WTC11 (cell line): ENCODE measurements at regions not wholly inside any gene's neighbourhood (a gene's known extent, or its start where the extent isn't known, plus 50 kb on each side); places are given as distances from the start of the nearest gene placed in this dataset.

Source experiments
- CREB1 ChIP-seq: sonication (generic); formaldehyde crosslinking; IDR thresholded peaks from 2 replicates; pipeline ENCODE4 v1.8.0; 2023; ENCODE audit warnings: mild to moderate bottlenecking, missing genetic modification reagents
- FOXP1 ChIP-seq: sonication (generic); formaldehyde crosslinking; IDR thresholded peaks from 2 replicates; pipeline ENCODE4 v1.8.0; 2022; ENCODE audit warnings: missing genetic modification reagents, mild to moderate bottlenecking, moderate library complexity, borderline replicate concordance
- NR2C2 ChIP-seq: sonication (generic); formaldehyde crosslinking; IDR thresholded peaks from 2 replicates; pipeline ENCODE4 v1.8.0; 2022; ENCODE audit warnings: mild to moderate bottlenecking, missing genetic modification reagents
- OVOL2 ChIP-seq: fragments of 250-450 bp; sonication (Bioruptor Pico); IDR thresholded peaks from 2 replicates; pipeline ENCODE4 v1.9.0; 2021; ENCODE audit warnings: mild to moderate bottlenecking, borderline replicate concordance
- ZNF121 ChIP-seq: sonication (generic); formaldehyde crosslinking; IDR thresholded peaks from 2 replicates; pipeline ENCODE4 v1.8.0; 2023; ENCODE audit warnings: missing genetic modification reagents
- ZNF263 ChIP-seq: sonication (generic); formaldehyde crosslinking; IDR thresholded peaks from 2 replicates; pipeline ENCODE4 v1.8.1; 2022; ENCODE audit warnings: low read depth, mild to moderate bottlenecking, moderate library complexity, missing genetic modification reagents
- TF ChIP-seq, protein P1 (sequence below): fragments of 200-600 bp; IDR thresholded peaks from 2 replicates; pipeline ENCODE4 v1.8.0; 2022; ENCODE audit warnings: antibody characterized with exemption
- TF ChIP-seq, protein P2 (sequence below): sonication (generic); formaldehyde crosslinking; conservative IDR thresholded peaks from 2 replicates; pipeline ENCODE4 v1.8.1; 2023; ENCODE audit warnings: mild to moderate bottlenecking, low read depth, missing genetic modification reagents, moderate library complexity
- TF ChIP-seq, protein P3 (sequence below): sonication (generic); formaldehyde crosslinking; conservative IDR thresholded peaks from 2 replicates; pipeline ENCODE4 v1.8.1; 2022; ENCODE audit warnings: mild to moderate bottlenecking, missing genetic modification reagents
- TF ChIP-seq, protein P4 (sequence below): sonication (generic); formaldehyde crosslinking; IDR thresholded peaks from 2 replicates; pipeline ENCODE4 v1.8.0; 2023; ENCODE audit warnings: mild to moderate bottlenecking, missing genetic modification reagents
- TF ChIP-seq, protein P5 (sequence below): sonication (generic); formaldehyde crosslinking; IDR thresholded peaks from 2 replicates; pipeline ENCODE4 v1.8.1; 2023; ENCODE audit warnings: mild to moderate bottlenecking, moderate library complexity, missing genetic modification reagents
- TF ChIP-seq, protein P6 (sequence below): sonication (generic); formaldehyde crosslinking; IDR thresholded peaks from 2 replicates; pipeline ENCODE4 v1.8.1; 2022; ENCODE audit warnings: low read depth, missing genetic modification reagents, borderline replicate concordance

DNA sequence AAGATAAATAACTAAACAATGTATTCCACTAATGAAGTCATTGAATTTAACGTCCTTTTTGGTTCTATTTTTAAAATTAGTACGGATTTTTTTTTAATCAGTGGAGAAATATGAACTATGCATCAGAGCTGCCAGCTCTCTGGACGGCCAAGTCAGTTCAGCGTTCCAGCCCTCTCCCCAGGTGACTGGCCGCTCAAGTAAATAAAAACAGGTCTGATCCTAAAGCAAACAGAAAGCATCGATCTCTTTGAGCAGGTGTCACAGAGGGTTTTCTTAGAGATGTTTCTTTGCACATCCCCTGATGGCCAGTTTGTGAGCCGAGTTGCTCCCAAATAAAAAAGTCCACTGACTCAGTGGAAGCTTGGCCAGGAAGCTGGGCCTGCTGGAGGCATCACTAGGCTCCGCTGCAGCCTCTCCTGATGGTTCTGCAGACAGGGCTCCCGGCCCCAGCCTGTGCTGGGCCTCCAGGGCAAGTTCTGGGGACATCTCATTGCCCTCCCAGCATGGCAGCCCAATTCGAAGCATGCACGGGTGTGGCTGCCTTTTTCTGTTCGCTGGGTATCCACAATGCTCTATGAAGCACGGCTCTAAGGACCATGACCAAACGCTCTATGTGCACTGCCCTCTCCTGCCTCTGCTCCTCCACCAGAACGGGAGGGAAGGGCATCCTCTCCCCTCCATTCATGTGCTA is 74.7 kb upstream of the PPP2R2D start:
- TF ChIP-seq OVOL2 (no peak), NR2C2 (CRISPR knock-in tag) (no peak), CREB1 (no peak), ZNF263 (CRISPR knock-in tag) (no peak), ZNF121 (CRISPR knock-in tag) (no peak), FOXP1 (no peak)
- TF ChIP-seq, protein P1, sequence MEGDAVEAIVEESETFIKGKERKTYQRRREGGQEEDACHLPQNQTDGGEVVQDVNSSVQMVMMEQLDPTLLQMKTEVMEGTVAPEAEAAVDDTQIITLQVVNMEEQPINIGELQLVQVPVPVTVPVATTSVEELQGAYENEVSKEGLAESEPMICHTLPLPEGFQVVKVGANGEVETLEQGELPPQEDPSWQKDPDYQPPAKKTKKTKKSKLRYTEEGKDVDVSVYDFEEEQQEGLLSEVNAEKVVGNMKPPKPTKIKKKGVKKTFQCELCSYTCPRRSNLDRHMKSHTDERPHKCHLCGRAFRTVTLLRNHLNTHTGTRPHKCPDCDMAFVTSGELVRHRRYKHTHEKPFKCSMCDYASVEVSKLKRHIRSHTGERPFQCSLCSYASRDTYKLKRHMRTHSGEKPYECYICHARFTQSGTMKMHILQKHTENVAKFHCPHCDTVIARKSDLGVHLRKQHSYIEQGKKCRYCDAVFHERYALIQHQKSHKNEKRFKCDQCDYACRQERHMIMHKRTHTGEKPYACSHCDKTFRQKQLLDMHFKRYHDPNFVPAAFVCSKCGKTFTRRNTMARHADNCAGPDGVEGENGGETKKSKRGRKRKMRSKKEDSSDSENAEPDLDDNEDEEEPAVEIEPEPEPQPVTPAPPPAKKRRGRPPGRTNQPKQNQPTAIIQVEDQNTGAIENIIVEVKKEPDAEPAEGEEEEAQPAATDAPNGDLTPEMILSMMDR, result no peak
- TF ChIP-seq, protein P2, sequence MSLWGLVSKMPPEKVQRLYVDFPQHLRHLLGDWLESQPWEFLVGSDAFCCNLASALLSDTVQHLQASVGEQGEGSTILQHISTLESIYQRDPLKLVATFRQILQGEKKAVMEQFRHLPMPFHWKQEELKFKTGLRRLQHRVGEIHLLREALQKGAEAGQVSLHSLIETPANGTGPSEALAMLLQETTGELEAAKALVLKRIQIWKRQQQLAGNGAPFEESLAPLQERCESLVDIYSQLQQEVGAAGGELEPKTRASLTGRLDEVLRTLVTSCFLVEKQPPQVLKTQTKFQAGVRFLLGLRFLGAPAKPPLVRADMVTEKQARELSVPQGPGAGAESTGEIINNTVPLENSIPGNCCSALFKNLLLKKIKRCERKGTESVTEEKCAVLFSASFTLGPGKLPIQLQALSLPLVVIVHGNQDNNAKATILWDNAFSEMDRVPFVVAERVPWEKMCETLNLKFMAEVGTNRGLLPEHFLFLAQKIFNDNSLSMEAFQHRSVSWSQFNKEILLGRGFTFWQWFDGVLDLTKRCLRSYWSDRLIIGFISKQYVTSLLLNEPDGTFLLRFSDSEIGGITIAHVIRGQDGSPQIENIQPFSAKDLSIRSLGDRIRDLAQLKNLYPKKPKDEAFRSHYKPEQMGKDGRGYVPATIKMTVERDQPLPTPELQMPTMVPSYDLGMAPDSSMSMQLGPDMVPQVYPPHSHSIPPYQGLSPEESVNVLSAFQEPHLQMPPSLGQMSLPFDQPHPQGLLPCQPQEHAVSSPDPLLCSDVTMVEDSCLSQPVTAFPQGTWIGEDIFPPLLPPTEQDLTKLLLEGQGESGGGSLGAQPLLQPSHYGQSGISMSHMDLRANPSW (CRISPR knock-in tag), result no peak
- TF ChIP-seq, protein P3, sequence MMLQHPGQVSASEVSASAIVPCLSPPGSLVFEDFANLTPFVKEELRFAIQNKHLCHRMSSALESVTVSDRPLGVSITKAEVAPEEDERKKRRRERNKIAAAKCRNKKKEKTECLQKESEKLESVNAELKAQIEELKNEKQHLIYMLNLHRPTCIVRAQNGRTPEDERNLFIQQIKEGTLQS, result no peak
- TF ChIP-seq, protein P4, sequence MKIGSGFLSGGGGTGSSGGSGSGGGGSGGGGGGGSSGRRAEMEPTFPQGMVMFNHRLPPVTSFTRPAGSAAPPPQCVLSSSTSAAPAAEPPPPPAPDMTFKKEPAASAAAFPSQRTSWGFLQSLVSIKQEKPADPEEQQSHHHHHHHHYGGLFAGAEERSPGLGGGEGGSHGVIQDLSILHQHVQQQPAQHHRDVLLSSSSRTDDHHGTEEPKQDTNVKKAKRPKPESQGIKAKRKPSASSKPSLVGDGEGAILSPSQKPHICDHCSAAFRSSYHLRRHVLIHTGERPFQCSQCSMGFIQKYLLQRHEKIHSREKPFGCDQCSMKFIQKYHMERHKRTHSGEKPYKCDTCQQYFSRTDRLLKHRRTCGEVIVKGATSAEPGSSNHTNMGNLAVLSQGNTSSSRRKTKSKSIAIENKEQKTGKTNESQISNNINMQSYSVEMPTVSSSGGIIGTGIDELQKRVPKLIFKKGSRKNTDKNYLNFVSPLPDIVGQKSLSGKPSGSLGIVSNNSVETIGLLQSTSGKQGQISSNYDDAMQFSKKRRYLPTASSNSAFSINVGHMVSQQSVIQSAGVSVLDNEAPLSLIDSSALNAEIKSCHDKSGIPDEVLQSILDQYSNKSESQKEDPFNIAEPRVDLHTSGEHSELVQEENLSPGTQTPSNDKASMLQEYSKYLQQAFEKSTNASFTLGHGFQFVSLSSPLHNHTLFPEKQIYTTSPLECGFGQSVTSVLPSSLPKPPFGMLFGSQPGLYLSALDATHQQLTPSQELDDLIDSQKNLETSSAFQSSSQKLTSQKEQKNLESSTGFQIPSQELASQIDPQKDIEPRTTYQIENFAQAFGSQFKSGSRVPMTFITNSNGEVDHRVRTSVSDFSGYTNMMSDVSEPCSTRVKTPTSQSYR, result no peak
- TF ChIP-seq, protein P5, sequence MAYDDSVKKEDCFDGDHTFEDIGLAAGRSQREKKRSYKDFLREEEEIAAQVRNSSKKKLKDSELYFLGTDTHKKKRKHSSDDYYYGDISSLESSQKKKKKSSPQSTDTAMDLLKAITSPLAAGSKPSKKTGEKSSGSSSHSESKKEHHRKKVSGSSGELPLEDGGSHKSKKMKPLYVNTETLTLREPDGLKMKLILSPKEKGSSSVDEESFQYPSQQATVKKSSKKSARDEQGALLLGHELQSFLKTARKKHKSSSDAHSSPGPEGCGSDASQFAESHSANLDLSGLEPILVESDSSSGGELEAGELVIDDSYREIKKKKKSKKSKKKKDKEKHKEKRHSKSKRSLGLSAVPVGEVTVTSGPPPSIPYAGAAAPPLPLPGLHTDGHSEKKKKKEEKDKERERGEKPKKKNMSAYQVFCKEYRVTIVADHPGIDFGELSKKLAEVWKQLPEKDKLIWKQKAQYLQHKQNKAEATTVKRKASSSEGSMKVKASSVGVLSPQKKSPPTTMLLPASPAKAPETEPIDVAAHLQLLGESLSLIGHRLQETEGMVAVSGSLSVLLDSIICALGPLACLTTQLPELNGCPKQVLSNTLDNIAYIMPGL (CRISPR knock-in tag), result no peak
- TF ChIP-seq, protein P6, sequence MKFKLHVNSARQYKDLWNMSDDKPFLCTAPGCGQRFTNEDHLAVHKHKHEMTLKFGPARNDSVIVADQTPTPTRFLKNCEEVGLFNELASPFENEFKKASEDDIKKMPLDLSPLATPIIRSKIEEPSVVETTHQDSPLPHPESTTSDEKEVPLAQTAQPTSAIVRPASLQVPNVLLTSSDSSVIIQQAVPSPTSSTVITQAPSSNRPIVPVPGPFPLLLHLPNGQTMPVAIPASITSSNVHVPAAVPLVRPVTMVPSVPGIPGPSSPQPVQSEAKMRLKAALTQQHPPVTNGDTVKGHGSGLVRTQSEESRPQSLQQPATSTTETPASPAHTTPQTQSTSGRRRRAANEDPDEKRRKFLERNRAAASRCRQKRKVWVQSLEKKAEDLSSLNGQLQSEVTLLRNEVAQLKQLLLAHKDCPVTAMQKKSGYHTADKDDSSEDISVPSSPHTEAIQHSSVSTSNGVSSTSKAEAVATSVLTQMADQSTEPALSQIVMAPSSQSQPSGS, result no peak
